VCaP (cell line): ENCODE measurements at regions not wholly inside any gene's neighbourhood (a gene's known extent, or its start where the extent isn't known, plus 50 kb on each side); places are given as distances from the start of the nearest gene placed in this dataset.

ENCODE experiments used
- H3K27ac ChIP-seq: fragments of 450-650 bp; 2 replicates; pipeline ENCODE4 v1.5.1; 2017
- TF ChIP-seq, protein P1 (sequence below): fragments of 450-650 bp; conservative IDR thresholded peaks from 2 replicates; pipeline ENCODE4 v1.5.1; 2017; ENCODE audit warnings: mild to moderate bottlenecking, moderate library complexity

GRCh38 chr1:67517046-67517445, 86.8 kb upstream of the SERBP1 start:
- no peak overlapping the region for H3K27ac ChIP-seq
- TF ChIP-seq, protein P1, sequence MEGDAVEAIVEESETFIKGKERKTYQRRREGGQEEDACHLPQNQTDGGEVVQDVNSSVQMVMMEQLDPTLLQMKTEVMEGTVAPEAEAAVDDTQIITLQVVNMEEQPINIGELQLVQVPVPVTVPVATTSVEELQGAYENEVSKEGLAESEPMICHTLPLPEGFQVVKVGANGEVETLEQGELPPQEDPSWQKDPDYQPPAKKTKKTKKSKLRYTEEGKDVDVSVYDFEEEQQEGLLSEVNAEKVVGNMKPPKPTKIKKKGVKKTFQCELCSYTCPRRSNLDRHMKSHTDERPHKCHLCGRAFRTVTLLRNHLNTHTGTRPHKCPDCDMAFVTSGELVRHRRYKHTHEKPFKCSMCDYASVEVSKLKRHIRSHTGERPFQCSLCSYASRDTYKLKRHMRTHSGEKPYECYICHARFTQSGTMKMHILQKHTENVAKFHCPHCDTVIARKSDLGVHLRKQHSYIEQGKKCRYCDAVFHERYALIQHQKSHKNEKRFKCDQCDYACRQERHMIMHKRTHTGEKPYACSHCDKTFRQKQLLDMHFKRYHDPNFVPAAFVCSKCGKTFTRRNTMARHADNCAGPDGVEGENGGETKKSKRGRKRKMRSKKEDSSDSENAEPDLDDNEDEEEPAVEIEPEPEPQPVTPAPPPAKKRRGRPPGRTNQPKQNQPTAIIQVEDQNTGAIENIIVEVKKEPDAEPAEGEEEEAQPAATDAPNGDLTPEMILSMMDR, result no peak

DNA sequence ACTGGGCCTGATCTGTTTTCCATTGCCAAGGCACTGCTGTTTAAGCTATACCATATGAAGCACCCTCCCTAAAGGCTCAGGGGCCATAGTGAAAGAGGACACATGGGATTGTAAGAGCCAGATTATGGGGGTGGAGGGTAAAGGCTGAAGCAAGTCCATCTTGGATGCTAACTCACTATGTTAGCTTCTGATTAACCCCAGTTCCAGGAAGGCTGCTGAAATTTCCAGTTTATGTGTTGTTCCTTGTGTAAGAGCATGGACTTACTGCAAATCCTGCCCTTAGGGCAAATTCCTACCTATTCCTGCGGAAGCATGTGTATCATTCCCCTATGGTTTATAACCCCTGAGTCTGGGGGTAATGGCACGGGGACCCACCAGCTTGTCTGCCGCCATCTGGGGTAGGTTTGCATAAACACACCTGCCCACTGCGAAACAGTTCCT, 91.8 kb upstream of the SERBP1 start:
- TF ChIP-seq, protein P1, result no peak
- no peak overlapping the region for H3K27ac ChIP-seq

DNA sequence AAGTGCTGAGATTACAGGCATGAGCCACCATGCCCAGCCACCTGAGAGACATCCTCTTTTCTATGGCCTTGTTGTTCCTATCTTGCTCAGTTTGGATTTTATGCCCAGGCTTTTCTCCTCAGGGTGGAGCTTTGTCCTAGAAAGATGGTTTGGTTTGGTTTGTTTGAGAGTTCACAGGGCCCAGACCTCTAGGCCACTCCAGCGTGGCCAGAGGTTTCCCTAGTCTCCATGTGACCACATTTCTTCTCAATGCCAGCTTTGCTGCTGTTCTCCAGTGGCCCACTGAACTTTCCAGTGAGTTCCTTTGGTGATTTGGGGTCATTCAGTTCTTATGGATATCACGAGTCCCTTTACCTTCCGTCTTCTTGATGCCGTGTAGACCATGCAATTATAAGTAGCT, 92.6 kb upstream of the SERBP1 start:
- TF ChIP-seq, protein P1, result no peak

DNA sequence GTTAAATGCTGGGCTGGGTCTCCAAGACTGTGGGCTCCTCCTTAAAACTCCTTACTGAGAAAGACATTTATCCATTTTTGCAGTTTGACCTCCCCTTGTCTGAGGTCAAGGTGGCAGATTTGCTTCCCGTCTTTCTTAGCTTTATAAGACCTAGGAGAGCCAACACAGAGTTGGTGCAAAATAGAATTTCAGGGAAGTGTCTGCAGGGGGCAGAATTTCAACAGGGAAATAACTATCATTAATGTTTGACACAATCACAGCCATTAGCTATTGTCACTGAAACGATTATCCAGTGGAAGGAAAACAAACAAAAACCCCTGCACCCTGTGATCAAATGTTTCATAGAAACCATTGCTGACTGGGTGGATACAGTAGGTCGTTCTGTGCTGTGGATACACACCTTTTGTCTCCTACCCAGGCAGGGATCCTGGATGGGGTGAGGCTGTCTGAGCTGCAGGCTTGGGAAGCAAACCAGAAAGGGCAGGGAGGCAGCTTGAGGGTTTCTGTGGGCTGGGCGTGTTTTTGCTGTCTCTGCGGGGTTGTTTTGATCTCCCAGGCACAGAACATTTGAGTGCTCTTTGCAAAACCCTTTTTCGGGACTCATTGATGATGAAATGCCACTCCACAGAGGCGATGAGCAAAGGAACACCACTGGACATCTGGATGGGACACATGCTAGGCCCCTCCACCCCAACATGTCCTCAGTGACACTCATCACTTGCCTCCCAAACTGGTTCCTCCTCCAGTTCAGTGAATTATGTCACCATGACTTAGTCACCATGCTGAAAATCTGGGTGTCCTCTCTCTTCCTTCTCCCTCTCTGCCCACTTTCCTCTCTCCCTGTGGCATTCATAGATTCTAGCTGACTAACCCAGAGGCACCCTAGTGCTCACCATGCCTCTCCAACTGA, 94.2 kb upstream of the SERBP1 start:
- no peak overlapping the region for H3K27ac ChIP-seq
- TF ChIP-seq, protein P1, result no peak

More for the DNA sequence above, 92.6 kb upstream of the SERBP1 start:
- H3K27ac ChIP-seq, result no peak overlapping the region

DNA sequence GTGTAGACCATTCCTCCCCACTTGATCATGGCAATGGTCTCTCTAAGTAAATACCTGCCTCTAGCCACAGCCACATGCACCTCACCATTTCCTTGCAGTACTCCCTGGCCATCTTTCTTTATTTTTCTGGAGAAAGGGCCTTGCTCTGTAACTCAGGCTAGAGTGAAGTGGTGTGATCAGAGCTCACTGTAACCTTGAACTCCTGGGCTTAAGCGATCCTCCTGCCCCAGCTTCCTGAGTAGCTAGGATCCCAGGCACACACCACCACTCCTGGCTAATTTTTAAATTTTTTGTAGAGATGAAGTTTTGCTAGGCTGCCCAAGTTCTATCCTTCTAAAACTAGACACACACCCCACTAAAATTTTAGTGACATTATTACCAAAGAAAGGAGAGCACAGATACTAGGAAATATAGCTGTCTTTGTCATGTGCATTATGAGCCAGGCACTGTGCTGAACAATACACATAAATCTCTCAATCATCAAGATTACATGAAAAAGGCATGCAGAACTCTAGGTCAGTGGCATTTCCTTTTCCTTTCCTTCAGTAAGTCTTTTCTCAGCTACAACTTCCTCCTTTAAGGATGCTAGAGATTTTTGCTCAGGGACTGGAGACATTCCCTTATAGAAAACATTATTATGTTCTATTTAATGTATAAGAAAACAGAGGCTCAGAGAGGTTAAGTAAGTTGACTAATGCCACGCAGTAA, 95.0 kb upstream of the SERBP1 start:
- TF ChIP-seq, protein P1, result no peak
- no peak overlapping the region for H3K27ac ChIP-seq

- no peak overlapping the region for H3K27ac ChIP-seq
- TF ChIP-seq, protein P1, result no peak
Measured at GRCh38 chr1:67528141-67528540, 97.9 kb upstream of the SERBP1 start.

DNA sequence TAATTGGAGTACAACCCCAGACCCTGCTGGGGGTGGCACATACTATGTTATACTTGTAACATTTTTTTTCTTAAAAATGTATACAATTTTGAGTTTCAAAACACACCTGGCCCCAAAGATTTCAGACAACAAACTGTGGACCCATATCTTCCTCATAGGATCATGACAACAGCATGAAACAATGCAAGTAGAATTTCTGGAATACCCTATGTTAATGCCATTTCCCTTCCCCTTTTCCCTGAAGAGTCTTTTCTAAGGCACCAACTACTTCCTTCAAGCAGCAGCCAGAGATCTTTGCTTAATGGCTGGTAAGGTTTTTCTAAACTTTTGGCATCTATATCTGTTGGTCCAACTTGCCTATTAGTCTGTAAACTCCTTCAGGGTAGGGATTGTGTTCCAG, 99.9 kb upstream of the SERBP1 start:
- TF ChIP-seq, protein P1, result no peak
- no peak overlapping the region for H3K27ac ChIP-seq
